Neutrophil (primary cell): ENCODE measurements at regions not wholly inside any gene's neighbourhood (a gene's known extent, or its start where the extent isn't known, plus 50 kb on each side); places are given as distances from the start of the nearest gene placed in this dataset.

Experiments
- H3K27ac ChIP-seq: fragments of 200-600 bp; sonication (generic); 2 replicates; pipeline ENCODE4 v1.5.1; 2016; ENCODE audit warnings: mild to moderate bottlenecking, moderate library complexity
- H3K27me3 ChIP-seq: fragments of 200-600 bp; sonication (generic); 2 replicates; pipeline ENCODE4 v1.6.0; 2016; ENCODE audit warnings: mild to moderate bottlenecking
- H3K36me3 ChIP-seq: fragments of 200-600 bp; sonication (generic); 2 replicates; pipeline ENCODE4 v1.5.1; 2017
- H3K4me1 ChIP-seq, 2 experiments: fragments of 200-600 bp in 1 of 2; sonication (generic) in 1 of 2; 1 replicate in 1 of 2; 2 replicates in 1 of 2; pipeline versions ENCODE4 v1.5.1 to v1.6.1; 2013 to 2016; ENCODE audit warnings: low read depth in 1 of 2, low read length in 1 of 2, mild to moderate bottlenecking in 1 of 2, moderate library complexity in 1 of 2; ENCODE audit not compliant: control insufficient read depth in 1 of 2, insufficient read depth in 1 of 2
- H3K4me3 ChIP-seq, 2 experiments: fragments of 200-600 bp in 1 of 2; sonication (generic) in 1 of 2; 1 replicate in 1 of 2; 2 replicates in 1 of 2; pipeline ENCODE4 v1.5.1; 2013 to 2016; ENCODE audit warnings: low read depth in 1 of 2, low read length in 1 of 2, mild to moderate bottlenecking in 1 of 2, moderate library complexity in 1 of 2
- H3K9me3 ChIP-seq: fragments of 200-600 bp; sonication (generic); 2 replicates; pipeline ENCODE4 v1.5.1; 2016
- TF ChIP-seq, protein P1 (sequence below): fragments of 200-600 bp; sonication (generic); IDR thresholded peaks from 2 replicates; pipeline ENCODE4 v1.5.1; 2016; ENCODE audit warnings: antibody characterized with exemption

DNA sequence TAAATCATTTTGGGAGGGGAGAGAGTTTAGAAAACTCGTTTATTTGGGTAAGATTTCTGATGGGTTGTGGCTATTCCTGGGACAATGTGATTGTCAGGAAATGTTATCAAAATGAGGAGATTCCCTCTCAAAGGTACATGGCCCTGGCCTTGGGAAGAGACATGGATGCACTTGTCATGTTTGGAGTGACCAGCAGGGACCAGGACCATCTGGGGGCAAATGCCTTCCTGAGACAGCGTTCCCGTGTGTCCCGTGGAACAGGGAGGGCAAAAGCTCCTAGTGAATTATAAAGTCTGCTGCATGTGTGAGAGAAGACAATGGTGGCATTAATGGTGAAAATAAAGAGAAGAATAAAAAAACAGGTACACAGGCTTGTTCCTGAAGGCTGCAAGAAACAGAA lies 317.3 kb downstream of the ZNF536 start:
- H3K27ac ChIP-seq: no peak overlapping the region
- H3K36me3 ChIP-seq: no peaks in the 10 kb centered on the region
- no peaks in the 10 kb centered on the region for H3K9me3 ChIP-seq
- H3K27me3 ChIP-seq: peaks cover 98% of the 10 kb centered on the region
- no peak overlapping the region for H3K4me3 ChIP-seq
- no peaks in the 10 kb centered on the region for H3K4me1 ChIP-seq
- TF ChIP-seq, protein P1, sequence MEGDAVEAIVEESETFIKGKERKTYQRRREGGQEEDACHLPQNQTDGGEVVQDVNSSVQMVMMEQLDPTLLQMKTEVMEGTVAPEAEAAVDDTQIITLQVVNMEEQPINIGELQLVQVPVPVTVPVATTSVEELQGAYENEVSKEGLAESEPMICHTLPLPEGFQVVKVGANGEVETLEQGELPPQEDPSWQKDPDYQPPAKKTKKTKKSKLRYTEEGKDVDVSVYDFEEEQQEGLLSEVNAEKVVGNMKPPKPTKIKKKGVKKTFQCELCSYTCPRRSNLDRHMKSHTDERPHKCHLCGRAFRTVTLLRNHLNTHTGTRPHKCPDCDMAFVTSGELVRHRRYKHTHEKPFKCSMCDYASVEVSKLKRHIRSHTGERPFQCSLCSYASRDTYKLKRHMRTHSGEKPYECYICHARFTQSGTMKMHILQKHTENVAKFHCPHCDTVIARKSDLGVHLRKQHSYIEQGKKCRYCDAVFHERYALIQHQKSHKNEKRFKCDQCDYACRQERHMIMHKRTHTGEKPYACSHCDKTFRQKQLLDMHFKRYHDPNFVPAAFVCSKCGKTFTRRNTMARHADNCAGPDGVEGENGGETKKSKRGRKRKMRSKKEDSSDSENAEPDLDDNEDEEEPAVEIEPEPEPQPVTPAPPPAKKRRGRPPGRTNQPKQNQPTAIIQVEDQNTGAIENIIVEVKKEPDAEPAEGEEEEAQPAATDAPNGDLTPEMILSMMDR: no peak

DNA sequence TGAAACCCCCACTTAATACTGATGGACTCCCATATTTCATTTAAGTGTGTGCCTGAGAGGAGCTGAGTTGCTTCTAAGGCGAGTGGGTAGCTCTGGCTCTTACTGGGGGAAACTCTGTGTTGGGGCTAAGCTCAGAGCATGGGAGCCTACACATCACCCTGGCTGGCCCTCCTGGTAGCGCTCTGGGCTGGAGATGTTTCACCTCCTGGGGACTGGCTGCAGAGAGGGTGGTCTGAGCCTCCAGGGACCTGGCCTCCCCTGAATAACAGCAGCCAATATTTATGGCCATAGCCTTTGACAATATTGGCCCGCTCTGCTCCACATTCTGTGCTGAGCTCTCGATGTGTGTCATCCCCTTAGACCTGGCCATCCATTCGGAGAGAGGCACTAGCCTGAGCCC lies 316.5 kb downstream of the ZNF536 start:
- H3K27me3 ChIP-seq: peaks cover 95% of the 10 kb centered on the region
- TF ChIP-seq, protein P1: no peak
- no peak overlapping the region for H3K27ac ChIP-seq
- no peak overlapping the region for H3K4me3 ChIP-seq
- no peaks in the 10 kb centered on the region for H3K36me3 ChIP-seq
- H3K4me1 ChIP-seq: no peaks in the 10 kb centered on the region
- H3K9me3 ChIP-seq: no peaks in the 10 kb centered on the region

DNA sequence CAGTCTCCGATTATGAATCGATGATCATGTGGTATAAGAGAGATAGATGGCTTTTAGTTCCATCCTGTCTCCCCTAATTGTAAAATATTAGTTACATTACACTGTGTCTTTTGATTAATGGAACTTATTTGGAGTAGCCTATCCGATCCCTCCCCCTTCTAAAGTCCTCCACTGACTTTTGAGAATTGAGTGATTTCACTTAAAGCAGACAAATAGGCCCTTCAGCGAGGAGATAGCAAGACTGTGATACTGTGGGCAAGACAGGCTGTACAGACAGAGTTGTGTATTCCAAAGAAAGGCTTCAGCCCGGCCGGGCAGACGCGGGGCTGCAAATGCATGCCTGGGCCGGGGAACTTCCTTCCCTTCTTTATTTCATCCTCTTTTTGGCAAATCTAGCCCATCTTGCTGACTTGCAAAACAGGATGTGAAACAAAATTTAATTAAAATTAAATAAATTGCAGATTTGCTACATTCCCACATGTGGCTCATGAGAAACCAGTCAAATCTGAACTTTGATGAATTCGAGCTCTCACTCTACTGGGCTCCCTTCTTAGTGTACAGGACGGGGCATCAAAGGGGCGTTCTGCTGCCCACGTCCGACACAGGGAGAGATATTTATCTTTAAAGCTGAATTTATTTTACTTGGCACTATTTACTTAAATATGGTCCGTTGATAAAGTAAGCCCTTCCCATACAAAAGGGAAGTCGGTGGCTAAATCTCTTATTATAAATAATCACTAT lies 314.8 kb downstream of the ZNF536 start:
- no peaks in the 10 kb centered on the region for H3K36me3 ChIP-seq

DNA sequence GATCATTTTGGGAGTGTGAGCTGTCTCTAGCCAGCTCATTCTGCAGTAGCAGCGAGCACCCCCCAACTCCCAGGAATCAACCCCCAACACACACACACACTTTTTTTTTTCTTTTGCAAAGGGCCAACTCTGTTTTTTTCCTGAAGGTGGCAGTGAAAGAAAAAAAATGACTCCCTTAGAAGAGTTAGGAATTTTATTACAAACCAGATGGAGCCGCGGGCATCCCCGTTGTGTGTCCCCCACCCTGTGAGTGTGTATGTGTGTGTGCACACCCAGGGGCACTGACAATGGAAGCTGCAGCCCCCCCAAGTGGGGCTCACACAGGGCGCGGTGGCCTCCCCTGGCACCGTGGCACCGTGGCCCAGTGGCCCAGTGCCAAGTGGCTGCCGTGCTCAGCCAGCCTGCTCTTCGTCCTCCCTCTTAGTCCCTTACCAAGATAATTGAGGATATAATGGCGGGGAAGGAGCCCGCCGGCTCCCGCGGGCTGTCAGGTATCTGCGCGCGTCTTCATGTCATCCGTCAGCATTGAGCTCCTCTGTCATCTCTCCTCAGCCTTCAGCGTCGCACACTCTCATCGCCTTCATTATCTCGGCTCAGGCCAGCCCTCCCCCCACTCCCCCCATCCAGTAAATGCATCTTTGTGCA lies 314.1 kb downstream of the ZNF536 start:
- peaks cover 79% of the 10 kb centered on the region for H3K27me3 ChIP-seq
- H3K4me3 ChIP-seq: no peak overlapping the region
- no peaks in the 10 kb centered on the region for H3K4me1 ChIP-seq
- H3K27ac ChIP-seq: no peak overlapping the region
- no peaks in the 10 kb centered on the region for H3K9me3 ChIP-seq
- no peaks in the 10 kb centered on the region for H3K36me3 ChIP-seq
- TF ChIP-seq, protein P1: no peak

More for the DNA sequence above, 314.8 kb downstream of the ZNF536 start:
- no peak overlapping the region for H3K4me3 ChIP-seq
- no peak overlapping the region for H3K27ac ChIP-seq
- TF ChIP-seq, protein P1: no peak
- peaks cover 86% of the 10 kb centered on the region for H3K27me3 ChIP-seq
- no peaks in the 10 kb centered on the region for H3K4me1 ChIP-seq
- no peaks in the 10 kb centered on the region for H3K9me3 ChIP-seq

DNA sequence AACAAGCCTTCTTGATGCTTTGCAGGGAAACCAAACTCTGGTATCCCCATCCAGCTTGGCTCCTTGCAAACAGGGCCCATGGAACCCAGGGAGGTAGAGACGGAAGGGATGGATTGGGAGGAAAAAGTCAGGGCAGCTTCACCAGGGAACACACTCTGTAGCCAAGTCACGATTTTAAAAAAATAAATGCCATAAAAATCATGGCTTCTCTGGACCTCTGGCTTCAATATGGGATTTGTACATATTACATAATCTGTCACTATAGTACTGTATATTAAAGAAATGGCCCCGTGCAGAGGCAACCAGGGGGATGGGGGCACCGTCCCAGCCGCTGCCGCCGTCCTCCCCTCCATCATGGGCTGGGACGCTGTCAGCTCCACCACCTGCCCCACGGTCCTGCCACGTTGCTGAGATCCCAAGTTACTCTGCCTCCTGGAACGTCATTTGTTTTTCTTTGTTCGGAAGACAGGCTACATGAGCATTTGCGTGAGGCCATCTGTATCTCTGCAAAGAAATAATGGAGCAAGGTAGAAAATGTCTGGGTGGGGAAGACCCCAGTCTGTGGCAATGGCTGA lies 313.3 kb downstream of the ZNF536 start:
- Histone ChIP-seq H3K27ac (no peak overlapping the region), H3K4me3 (no peak overlapping the region), H3K9me3 (no peaks in the 10 kb centered on the region), H3K27me3 (peaks cover 72% of the 10 kb centered on the region), H3K4me1 (no peaks in the 10 kb centered on the region), H3K36me3 (no peaks in the 10 kb centered on the region)
- TF ChIP-seq, protein P1: no peak
